HEK293 (cell line): ENCODE measurements at regions not wholly inside any gene's neighbourhood (a gene's known extent, or its start where the extent isn't known, plus 50 kb on each side); places are given as distances from the start of the nearest gene placed in this dataset.

Experiments used
- CTCF ChIP-seq: fragments of 450-650 bp; formaldehyde crosslinking; IDR thresholded peaks from 2 replicates; pipeline ENCODE4 v1.5.1; 2016; ENCODE audit warnings: missing biosample characterization, missing genetic modification characterization
- INSM2 ChIP-seq: fragments of 450-650 bp; formaldehyde crosslinking; IDR thresholded peaks from 2 replicates; pipeline ENCODE4 v1.5.1; 2016; ENCODE audit warnings: missing biosample characterization, missing genetic modification characterization
- ZBTB20 ChIP-seq: fragments of 450-650 bp; formaldehyde crosslinking; IDR thresholded peaks from 2 replicates; pipeline ENCODE4 v1.5.1; 2016; ENCODE audit warnings: missing biosample characterization, missing genetic modification characterization
- ZFP3 ChIP-seq: fragments of 450-650 bp; formaldehyde crosslinking; IDR thresholded peaks from 2 replicates; pipeline ENCODE4 v1.5.1; 2016; ENCODE audit warnings: low read depth, missing biosample characterization, missing genetic modification characterization
- ZNF16 ChIP-seq: fragments of 450-650 bp; formaldehyde crosslinking; IDR thresholded peaks from 2 replicates; pipeline ENCODE4 v1.5.1; 2016; ENCODE audit warnings: low read depth, missing biosample characterization, missing genetic modification characterization
- ZNF19 ChIP-seq: fragments of 450-650 bp; formaldehyde crosslinking; IDR thresholded peaks from 2 replicates; pipeline ENCODE4; 2016; ENCODE audit warnings: missing biosample characterization, missing genetic modification characterization, low read depth
- ZNF274 ChIP-seq, 2 experiments: fragments of 200-500 bp in 1 of 2; fragments of 450-650 bp in 1 of 2; sonication (Bioruptor generic) in 1 of 2; formaldehyde crosslinking in 1 of 2; IDR thresholded peaks; 2 replicates each; pipeline versions ENCODE4 v1.5.1 to v1.6.1; 2014 to 2016; ENCODE audit warnings: borderline replicate concordance in 1 of 2, inconsistent platforms in 1 of 2, low read length in 1 of 2, missing biosample characterization in 1 of 2, missing genetic modification characterization in 1 of 2
- ZNF416 ChIP-seq: fragments of 450-650 bp; formaldehyde crosslinking; IDR thresholded peaks from 2 replicates; pipeline ENCODE4 v1.5.1; 2016; ENCODE audit warnings: missing biosample characterization, missing genetic modification characterization
- ZNF626 ChIP-seq: fragments of 450-650 bp; sonication (Bioruptor Pico); formaldehyde crosslinking; IDR thresholded peaks from 2 replicates; pipeline ENCODE4 v1.5.1; 2018; ENCODE audit warnings: missing biosample characterization, missing genetic modification characterization, inconsistent platforms

- no peak for TF ChIP-seq ZNF19 (tag by site-specific recombination)
- TF ChIP-seq INSM2: no peak
- TF ChIP-seq ZFP3 (tag by site-specific recombination): no peak
- TF ChIP-seq CTCF (tag by site-specific recombination): no peak
- no peak for TF ChIP-seq ZNF16 (tag by site-specific recombination)
- TF ChIP-seq ZNF626 (tag by site-specific recombination): no peak
- no peak for TF ChIP-seq ZNF274 (IDR thresholded peaks at IDR 0.05; ENCODE audit: low read length)
- no peak for TF ChIP-seq ZNF274 (tag by site-specific recombination; IDR thresholded peaks at IDR 0.05; ENCODE audit: borderline replicate concordance)
- no peak for TF ChIP-seq ZBTB20 (tag by site-specific recombination)
- TF ChIP-seq ZNF416 (tag by site-specific recombination): no peak
These were observed 135.0 kb upstream of the HNMT start for GRCh38 chr2:137829251-137829650.
